SK-N-SH (cell line): ENCODE measurements at regions not wholly inside any gene's neighbourhood (a gene's known extent, or its start where the extent isn't known, plus 50 kb on each side); places are given as distances from the start of the nearest gene placed in this dataset.

Experiments used
- CTCF ChIA-PET: fragments of 300-600, 350-600 bp; formaldehyde crosslinking; extraction: SDS; loops from one replicate; lab custom pipeline; 2021; lab: Yijun Ruan, JAX
- POLR2A ChIA-PET: fragments of 350-600 bp; sonication (Branson Sonifier 250); formaldehyde crosslinking; extraction: SDS; loops from one replicate; lab custom pipeline; 2020; ENCODE audit warnings: antibody characterized with exemption, inconsistent platforms; lab: Yijun Ruan, JAX
- DNase-seq: peaks from one replicate; pipeline ENCODE4 v3.0.0; 2012
- H2AFZ ChIP-seq: fragments of 200-600 bp; sonication (generic); 2 replicates; pipeline ENCODE4 v1.8.1; 2016; ENCODE audit warnings: antibody characterized with exemption, mild to moderate bottlenecking, low read depth
- H3F3A ChIP-seq: fragments of 200-600 bp; sonication (generic); replicated peaks from 2 replicates; pipeline ENCODE3; 2016; ENCODE audit warnings: antibody characterized with exemption, mild to moderate bottlenecking; ENCODE audit not compliant: insufficient read depth
- H3K27ac ChIP-seq, 2 experiments: fragments of 200-500 bp in 1 of 2; fragments of 200-600 bp in 1 of 2; sonication (Bioruptor generic) in 1 of 2; sonication (generic), shearing (Covaris generic) in 1 of 2; 2 replicates each; pipeline versions ENCODE4 v1.5.1 to v1.6.1; 2014 to 2016; ENCODE audit warnings: low read depth in 2 of 2, inconsistent platforms in 1 of 2, low read length in 1 of 2, mild to moderate bottlenecking in 1 of 2, mixed read lengths in 1 of 2
- H3K27me3 ChIP-seq: fragments of 200-600 bp; sonication (generic), shearing (Covaris generic); 2 replicates; pipeline ENCODE4 v1.6.1; 2016; ENCODE audit warnings: mixed run types; ENCODE audit not compliant: insufficient read depth
- H3K36me3 ChIP-seq, 2 experiments: fragments of 200-500 bp in 1 of 2; fragments of 200-600 bp in 1 of 2; sonication (Bioruptor generic) in 1 of 2; sonication (generic) in 1 of 2; replicated peaks in 1 of 2; 2 replicates each; pipeline versions ENCODE3 to v1.5.1; 2014 to 2016; ENCODE audit warnings: low read length in 1 of 2, mild to moderate bottlenecking in 1 of 2; ENCODE audit not compliant: insufficient read depth in 2 of 2, control insufficient read depth in 1 of 2
- H3K4me1 ChIP-seq, 2 experiments: fragments of 200-500 bp in 1 of 2; fragments of 200-600 bp in 1 of 2; sonication (Bioruptor generic) in 1 of 2; sonication (generic), shearing (Covaris generic) in 1 of 2; 2 replicates each; pipeline versions ENCODE4 v1.5.1 to v1.6.1; 2014 to 2016; ENCODE audit warnings: low read depth in 1 of 2, low read length in 1 of 2, mixed run types in 1 of 2; ENCODE audit not compliant: insufficient read depth in 2 of 2, control insufficient read depth in 1 of 2
- H3K4me2 ChIP-seq: fragments of 200-600 bp; sonication (generic), shearing (Covaris generic); 2 replicates; pipeline ENCODE4 v1.6.1; 2017; ENCODE audit warnings: mixed run types
- H3K4me3 ChIP-seq, 2 experiments: fragments of 200-500 bp in 1 of 2; fragments of 200-600 bp in 1 of 2; sonication (Bioruptor generic) in 1 of 2; sonication (generic), shearing (Covaris generic) in 1 of 2; 2 replicates each; pipeline versions ENCODE4 v1.5.1 to v1.8.1; 2014 to 2016; ENCODE audit warnings: low read depth in 2 of 2, inconsistent platforms in 1 of 2, low read length in 1 of 2, mild to moderate bottlenecking in 1 of 2, mixed read lengths in 1 of 2, moderate library complexity in 1 of 2
- H3K79me2 ChIP-seq: fragments of 200-600 bp; sonication (generic); 2 replicates; pipeline ENCODE4 v1.8.1; 2017; ENCODE audit warnings: mild to moderate bottlenecking; ENCODE audit not compliant: insufficient read depth
- H3K9ac ChIP-seq: fragments of 200-600 bp; sonication (generic); 2 replicates; pipeline ENCODE4 v1.6.1; 2017; ENCODE audit warnings: mixed run types
- H3K9me2 ChIP-seq: fragments of 200-600 bp; sonication (generic); 2 replicates; pipeline ENCODE4 v1.6.1; 2017; ENCODE audit warnings: mixed run types
- H3K9me3 ChIP-seq: fragments of 200-600 bp; sonication (generic); 2 replicates; pipeline ENCODE4 v1.6.1; 2017; ENCODE audit warnings: mixed run types, mild to moderate bottlenecking, moderate library complexity
- H4K20me1 ChIP-seq: fragments of 200-600 bp; sonication (generic); 2 replicates; pipeline ENCODE4 v1.6.1; 2017; ENCODE audit warnings: mild to moderate bottlenecking, mixed run types; ENCODE audit not compliant: insufficient read depth
- CHD2 ChIP-seq: fragments of 150-350 bp; IDR thresholded peaks from 2 replicates; pipeline ENCODE4 v1.6.1; 2018; ENCODE audit warnings: low read length; ENCODE audit not compliant: partially characterized antibody
- ELF1 ChIP-seq: IDR thresholded peaks from 2 replicates; pipeline ENCODE4 v1.4.0; 2012
- EP300 ChIP-seq, 2 experiments: IDR thresholded peaks; 2 replicates each; pipeline versions ENCODE4 v1.4.0 to v1.6.1; 2012; ENCODE audit warnings: borderline replicate concordance in 1 of 2, low read depth in 1 of 2, low read length in 1 of 2
- EZH2phosphoT487 ChIP-seq: fragments of 200-600 bp; sonication (generic); IDR thresholded peaks from 2 replicates; pipeline ENCODE4 v1.6.1; 2017; ENCODE audit warnings: low read depth, mixed run types, mild to moderate bottlenecking, antibody characterized with exemption, moderate library complexity, borderline replicate concordance
- FOSL2 ChIP-seq: IDR thresholded peaks from 2 replicates; pipeline ENCODE4 v1.4.0; 2012; ENCODE audit warnings: low read depth, mild to moderate bottlenecking, moderate library complexity, borderline replicate concordance
- FOXJ3 ChIP-seq: sonication (generic); formaldehyde crosslinking; IDR thresholded peaks from 2 replicates; pipeline ENCODE4 v1.5.1; 2020; ENCODE audit warnings: mild to moderate bottlenecking, missing genetic modification reagents
- GABPA ChIP-seq: IDR thresholded peaks from 2 replicates; pipeline ENCODE4 v1.4.0; 2012; ENCODE audit warnings: low read depth, mild to moderate bottlenecking
- GATA2 ChIP-seq: sonication (generic); formaldehyde crosslinking; IDR thresholded peaks from 2 replicates; pipeline ENCODE4 v1.5.0; 2020; ENCODE audit warnings: mild to moderate bottlenecking, missing genetic modification reagents
- MEF2A ChIP-seq: IDR thresholded peaks from 2 replicates; pipeline ENCODE4 v1.4.0; 2012; ENCODE audit warnings: low read depth, borderline replicate concordance
- POLR2AphosphoS5 ChIP-seq: IDR thresholded peaks from 2 replicates; pipeline ENCODE4 v1.6.1; 2012; ENCODE audit warnings: low read depth, low read length
- RCOR1 ChIP-seq: fragments of 150-350 bp; IDR thresholded peaks from 2 replicates; pipeline ENCODE4 v1.6.1; 2017; ENCODE audit warnings: antibody characterized with exemption, low read length
- SIN3A ChIP-seq: IDR thresholded peaks from 2 replicates; pipeline ENCODE4 v1.6.1; 2012; ENCODE audit warnings: low read depth, mild to moderate bottlenecking, low read length, moderate library complexity, borderline replicate concordance
- TAF1 ChIP-seq: IDR thresholded peaks from 2 replicates; pipeline ENCODE4 v1.6.1; 2012; ENCODE audit warnings: low read depth, mild to moderate bottlenecking, low read length, moderate library complexity, borderline replicate concordance
- TCF12 ChIP-seq: IDR thresholded peaks from 2 replicates; pipeline ENCODE4 v1.4.0; 2012
- TEAD4 ChIP-seq: IDR thresholded peaks from 2 replicates; pipeline ENCODE4 v1.4.0; 2012; ENCODE audit warnings: mild to moderate bottlenecking, borderline replicate concordance; ENCODE audit not compliant: insufficient read depth
- WGBS: methylation state at CpG from one replicate; pipeline ENCODE4 v1.1.6; 2017; ENCODE audit warnings: low lambda C conversion rate; 5-methylcytosine and 5-hydroxymethylcytosine counted together
- TF ChIP-seq, protein P1 (sequence below): fragments of 200-600 bp; sonication (generic); IDR thresholded peaks from 2 replicates; pipeline ENCODE4 v1.6.1; 2017; ENCODE audit warnings: antibody characterized with exemption, mild to moderate bottlenecking, moderate library complexity
- TF ChIP-seq, protein P2 (sequence below): IDR thresholded peaks from 2 replicates; pipeline ENCODE4; 2012
- TF ChIP-seq, protein P3 (sequence below): IDR thresholded peaks from 2 replicates; pipeline ENCODE4 v1.4.0; 2012; ENCODE audit warnings: low read depth, borderline replicate concordance

DNA sequence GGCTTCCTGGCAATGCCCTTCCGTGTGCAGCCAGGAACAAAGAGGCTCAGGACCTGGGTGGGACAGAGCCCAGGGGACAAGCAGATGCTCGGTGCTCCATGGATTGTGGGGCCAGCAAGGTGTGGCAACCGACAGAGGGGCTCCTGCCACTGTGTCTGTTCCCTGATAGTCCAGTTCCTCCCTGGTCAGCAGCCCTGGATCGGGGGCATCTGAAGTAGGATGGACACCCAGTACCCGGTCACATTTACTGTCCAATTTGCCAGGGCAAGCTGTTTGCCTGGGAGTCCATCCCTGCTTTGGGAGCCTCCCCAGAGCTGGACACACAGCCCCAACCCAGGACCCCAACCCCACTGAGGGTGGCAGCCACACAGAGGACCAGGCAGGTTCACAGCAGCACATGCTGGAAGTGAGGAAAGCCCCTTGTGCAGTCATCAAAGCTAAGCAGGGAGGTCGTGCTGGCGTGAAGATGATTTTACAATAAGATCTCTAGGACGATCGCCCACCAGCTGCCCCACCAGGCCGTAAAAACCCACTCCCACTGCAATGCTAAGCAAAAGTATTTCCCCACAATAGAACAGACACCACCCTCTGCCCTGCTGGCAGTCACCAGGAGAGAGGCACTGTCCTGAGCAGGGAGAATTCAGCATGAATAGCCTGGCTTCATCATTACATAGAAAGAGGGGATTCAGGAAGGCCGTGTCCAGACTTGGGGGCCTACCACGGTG lies 141.7 kb downstream of the NDUFA10 start:
- Histone ChIP-seq H3K27ac (no peak overlapping the region), H4K20me1 (no peaks in the 10 kb centered on the region), H3F3A (no peaks in the 10 kb centered on the region), H3K36me3 (no peaks in the 10 kb centered on the region), H3K4me1 (peaks cover 0 to 23% of the 10 kb centered on the region in 2 experiments; a peak in 2 of 4 replicates), H3K4me2 (no peak overlapping the region), H3K27me3 (no peaks in the 10 kb centered on the region), H3K9me2 (no peaks in the 10 kb centered on the region), H2AFZ (no peak overlapping the region), H3K4me3 (no peak overlapping the region; a peak in 1 of 4 replicates), H3K9me3 (peaks cover 5% of the 10 kb centered on the region; the same call in 1 of the 2 replicates), H3K9ac (no peak overlapping the region), H3K79me2 (no peaks in the 10 kb centered on the region)
- WGBS = 16% methylated on average over 6 of the region's 12 CpGs
- DNase-seq = no peak
- POLR2A ChIA-PET = no interaction called here
- CTCF ChIA-PET = interaction anchor here (1.1 to 1.4 kb wide), 3 partner anchors 11 to 166 kb away, joined by 3 to 8 read pairs (median 6); no protein-coding TSS in a partner anchor
- no peak for TF ChIP-seq RCOR1
- TF ChIP-seq, protein P1, sequence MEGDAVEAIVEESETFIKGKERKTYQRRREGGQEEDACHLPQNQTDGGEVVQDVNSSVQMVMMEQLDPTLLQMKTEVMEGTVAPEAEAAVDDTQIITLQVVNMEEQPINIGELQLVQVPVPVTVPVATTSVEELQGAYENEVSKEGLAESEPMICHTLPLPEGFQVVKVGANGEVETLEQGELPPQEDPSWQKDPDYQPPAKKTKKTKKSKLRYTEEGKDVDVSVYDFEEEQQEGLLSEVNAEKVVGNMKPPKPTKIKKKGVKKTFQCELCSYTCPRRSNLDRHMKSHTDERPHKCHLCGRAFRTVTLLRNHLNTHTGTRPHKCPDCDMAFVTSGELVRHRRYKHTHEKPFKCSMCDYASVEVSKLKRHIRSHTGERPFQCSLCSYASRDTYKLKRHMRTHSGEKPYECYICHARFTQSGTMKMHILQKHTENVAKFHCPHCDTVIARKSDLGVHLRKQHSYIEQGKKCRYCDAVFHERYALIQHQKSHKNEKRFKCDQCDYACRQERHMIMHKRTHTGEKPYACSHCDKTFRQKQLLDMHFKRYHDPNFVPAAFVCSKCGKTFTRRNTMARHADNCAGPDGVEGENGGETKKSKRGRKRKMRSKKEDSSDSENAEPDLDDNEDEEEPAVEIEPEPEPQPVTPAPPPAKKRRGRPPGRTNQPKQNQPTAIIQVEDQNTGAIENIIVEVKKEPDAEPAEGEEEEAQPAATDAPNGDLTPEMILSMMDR = no peak
- TF ChIP-seq POLR2AphosphoS5 = no peak
- TF ChIP-seq EZH2phosphoT487 = no peak
- TF ChIP-seq TEAD4 = no peak
- no peak for TF ChIP-seq TCF12
- TF ChIP-seq CHD2 = no peak
- no peak for TF ChIP-seq TAF1
- TF ChIP-seq FOXJ3 (CRISPR knock-in tag) = no peak
- TF ChIP-seq GATA2 (CRISPR knock-in tag) = no peak
- TF ChIP-seq ELF1 = no peak
- TF ChIP-seq EP300 (IDR thresholded peaks at IDR 0.05; ENCODE audit: borderline replicate concordance in 1 of 2, low read depth in 1 of 2, low read length in 1 of 2) = no peak
- no peak for TF ChIP-seq FOSL2
- no peak for TF ChIP-seq SIN3A
- TF ChIP-seq MEF2A = no peak
- TF ChIP-seq, protein P2, sequence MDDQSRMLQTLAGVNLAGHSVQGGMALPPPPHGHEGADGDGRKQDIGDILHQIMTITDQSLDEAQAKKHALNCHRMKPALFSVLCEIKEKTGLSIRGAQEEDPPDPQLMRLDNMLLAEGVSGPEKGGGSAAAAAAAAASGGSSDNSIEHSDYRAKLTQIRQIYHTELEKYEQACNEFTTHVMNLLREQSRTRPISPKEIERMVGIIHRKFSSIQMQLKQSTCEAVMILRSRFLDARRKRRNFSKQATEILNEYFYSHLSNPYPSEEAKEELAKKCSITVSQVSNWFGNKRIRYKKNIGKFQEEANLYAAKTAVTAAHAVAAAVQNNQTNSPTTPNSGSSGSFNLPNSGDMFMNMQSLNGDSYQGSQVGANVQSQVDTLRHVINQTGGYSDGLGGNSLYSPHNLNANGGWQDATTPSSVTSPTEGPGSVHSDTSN = no peak
- no peak for TF ChIP-seq GABPA
- TF ChIP-seq, protein P3, sequence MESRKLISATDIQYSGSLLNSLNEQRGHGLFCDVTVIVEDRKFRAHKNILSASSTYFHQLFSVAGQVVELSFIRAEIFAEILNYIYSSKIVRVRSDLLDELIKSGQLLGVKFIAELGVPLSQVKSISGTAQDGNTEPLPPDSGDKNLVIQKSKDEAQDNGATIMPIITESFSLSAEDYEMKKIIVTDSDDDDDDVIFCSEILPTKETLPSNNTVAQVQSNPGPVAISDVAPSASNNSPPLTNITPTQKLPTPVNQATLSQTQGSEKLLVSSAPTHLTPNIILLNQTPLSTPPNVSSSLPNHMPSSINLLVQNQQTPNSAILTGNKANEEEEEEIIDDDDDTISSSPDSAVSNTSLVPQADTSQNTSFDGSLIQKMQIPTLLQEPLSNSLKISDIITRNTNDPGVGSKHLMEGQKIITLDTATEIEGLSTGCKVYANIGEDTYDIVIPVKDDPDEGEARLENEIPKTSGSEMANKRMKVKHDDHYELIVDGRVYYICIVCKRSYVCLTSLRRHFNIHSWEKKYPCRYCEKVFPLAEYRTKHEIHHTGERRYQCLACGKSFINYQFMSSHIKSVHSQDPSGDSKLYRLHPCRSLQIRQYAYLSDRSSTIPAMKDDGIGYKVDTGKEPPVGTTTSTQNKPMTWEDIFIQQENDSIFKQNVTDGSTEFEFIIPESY = no peak
